HG03457 (cell line): ENCODE measurements at regions not wholly inside any gene's neighbourhood (a gene's known extent, or its start where the extent isn't known, plus 50 kb on each side); places are given as distances from the start of the nearest gene placed in this dataset.

Experiments
- ATAC-seq: cut with Tn5 transposase; IDR thresholded peaks from one replicate; pipeline ENCODE4 v1.9.1; 2021; ENCODE audit warnings: moderate number of reproducible peaks; ENCODE audit not compliant: unreplicated experiment

DNA sequence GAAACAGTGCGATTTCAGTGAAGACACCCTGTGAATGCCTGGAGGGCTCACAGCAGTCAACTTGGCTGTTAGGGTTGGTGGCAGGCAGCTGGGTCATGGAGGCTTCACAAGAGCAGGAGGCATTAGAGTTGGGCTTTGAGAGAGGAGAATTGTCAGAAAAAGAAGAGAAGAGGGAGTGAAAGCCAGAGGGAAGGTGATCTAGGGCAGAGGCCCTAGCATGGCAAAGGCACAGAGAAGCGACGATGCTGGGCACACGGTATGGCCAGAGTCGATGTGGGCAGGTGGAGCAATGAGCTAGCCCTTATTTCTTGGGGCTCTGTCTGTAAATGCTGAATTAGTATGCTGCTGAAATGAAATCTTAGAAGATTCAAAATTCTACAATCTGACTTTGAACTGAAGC is 52.6 kb upstream of the OLFM4 start:
- ATAC-seq: no peak

DNA sequence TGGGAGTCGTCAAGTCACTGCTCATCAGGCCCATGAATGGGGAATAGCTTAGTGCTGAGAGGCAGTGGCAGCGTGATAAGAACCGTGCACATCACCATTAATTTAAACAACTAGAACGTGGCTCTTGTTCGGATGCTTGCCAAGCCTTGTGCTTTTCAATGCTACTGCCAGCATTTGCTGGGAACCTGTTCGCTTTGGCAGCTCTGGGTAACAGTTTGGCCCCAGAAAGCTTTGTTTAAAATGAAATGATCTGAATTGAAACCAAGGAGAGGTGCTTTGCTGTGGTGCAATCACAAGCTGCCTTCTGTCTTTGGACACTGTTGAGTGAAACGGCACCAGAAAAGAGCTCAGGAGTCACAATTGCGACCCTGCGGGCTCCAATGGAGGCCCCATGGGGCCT is 53.5 kb upstream of the OLFM4 start:
- no peak for ATAC-seq

- ATAC-seq: no peak
Measured at GRCh38 chr13:52974711-52975110, 53.9 kb upstream of the OLFM4 start.

- ATAC-seq: no peak
Measured at GRCh38 chr13:52969373-52969772, 59.2 kb upstream of the OLFM4 start.

GRCh38 chr13:52968074-52968700 is 60.4 kb upstream of the OLFM4 start:
- peak; percentile 98 for ATAC-seq

DNA sequence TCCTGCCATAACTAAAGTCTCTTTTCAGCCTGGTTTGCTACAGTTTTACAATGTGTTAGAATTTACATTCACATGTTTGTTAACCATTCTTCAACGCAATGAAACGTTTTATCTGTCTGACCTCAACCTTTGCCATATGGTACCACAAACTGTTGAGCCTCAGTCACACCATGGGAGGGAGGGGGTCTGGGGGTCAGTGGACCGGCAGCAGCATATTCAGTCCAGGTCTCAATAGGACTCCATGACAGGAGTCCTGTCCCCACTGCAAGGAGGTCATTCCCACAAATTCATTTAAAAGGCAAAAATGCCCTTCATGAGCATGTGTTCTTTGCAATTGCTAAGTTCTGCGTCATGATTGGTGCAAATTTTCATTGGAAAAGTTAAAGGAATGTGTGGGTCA is 66.6 kb upstream of the OLFM4 start:
- ATAC-seq: no peak

DNA sequence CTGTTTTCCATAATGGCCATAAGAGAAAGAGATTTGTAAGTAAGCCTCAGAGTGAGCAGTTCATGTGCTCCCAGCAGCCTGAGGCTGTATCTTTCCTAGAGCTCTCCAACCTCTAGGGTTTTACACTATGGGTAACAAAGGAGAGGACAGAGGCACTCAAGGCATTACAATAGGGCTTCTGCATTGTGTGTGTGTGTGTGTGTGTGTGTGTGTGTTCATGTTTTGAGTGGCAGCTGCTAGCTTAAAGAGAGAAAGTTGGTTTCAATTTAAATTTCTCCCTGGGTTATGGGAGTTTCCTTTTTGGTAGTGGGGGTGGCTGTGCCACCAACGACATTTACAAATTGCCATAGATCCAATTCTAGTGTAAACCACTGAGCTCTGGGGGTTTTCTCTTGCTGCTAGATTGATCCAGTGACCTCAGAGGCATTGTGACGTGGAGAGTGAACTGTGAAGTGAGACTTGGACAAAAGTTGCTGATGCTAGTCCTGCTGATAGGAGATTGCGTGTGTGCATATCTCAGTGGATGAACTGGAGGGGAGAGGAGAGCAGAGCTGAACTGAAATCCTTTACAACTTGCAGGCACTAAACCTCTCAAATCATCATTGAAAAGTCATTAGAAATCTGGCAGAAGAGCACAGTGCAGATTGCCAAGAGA is 67.2 kb upstream of the OLFM4 start:
- ATAC-seq: no peak

- ATAC-seq: no peak
Measured at GRCh38 chr13:52955472-52955874, 73.1 kb upstream of the OLFM4 start.

DNA sequence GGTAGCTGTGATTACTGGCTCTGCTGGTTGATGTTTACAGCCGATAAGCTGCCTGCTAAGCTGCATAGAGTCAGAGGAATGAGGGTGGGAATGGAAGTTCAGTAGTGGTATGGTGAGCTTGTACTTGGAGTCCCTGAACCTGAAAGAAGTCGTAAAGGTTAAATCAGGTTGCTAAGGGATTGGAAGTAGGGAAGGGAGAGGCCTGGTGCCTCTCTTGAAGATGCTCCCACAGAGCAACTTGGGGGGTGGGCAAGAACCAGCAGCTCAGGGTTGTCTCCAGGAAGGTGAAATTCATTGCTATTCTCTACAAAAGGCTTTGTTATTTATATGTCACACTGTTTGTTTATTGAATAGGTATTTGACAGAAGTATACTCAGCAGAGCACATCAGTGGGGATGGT is 73.8 kb upstream of the OLFM4 start:
- ATAC-seq: no peak

- ATAC-seq: no peak
Measured at GRCh38 chr13:52950436-52950956, 78.1 kb upstream of the OLFM4 start.

DNA sequence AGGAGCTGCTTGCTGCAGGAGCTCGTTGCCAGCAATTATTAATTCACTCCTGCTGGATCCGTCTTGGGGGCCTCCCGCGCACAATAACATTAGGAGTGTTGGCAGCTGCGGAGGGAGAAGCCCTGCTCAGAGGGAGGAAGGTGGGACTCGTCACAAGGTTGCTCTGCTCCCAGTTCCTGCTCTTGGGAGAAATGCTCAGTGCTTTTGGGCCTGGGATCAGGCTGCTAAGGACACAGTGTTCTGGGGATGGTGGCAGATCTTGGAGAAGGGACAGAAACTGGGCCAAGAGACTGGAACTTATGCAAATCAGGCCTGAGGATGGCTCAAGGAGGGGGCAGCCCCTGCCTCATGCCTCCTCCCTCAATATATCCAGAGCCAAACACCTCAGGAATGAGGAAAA is 78.9 kb upstream of the OLFM4 start:
- ATAC-seq: no peak

- no peak for ATAC-seq
Measured at GRCh38 chr13:52949044-52949443, 79.6 kb upstream of the OLFM4 start.

- no peak for ATAC-seq
Measured at GRCh38 chr13:52947921-52948373, 80.7 kb upstream of the OLFM4 start.

DNA sequence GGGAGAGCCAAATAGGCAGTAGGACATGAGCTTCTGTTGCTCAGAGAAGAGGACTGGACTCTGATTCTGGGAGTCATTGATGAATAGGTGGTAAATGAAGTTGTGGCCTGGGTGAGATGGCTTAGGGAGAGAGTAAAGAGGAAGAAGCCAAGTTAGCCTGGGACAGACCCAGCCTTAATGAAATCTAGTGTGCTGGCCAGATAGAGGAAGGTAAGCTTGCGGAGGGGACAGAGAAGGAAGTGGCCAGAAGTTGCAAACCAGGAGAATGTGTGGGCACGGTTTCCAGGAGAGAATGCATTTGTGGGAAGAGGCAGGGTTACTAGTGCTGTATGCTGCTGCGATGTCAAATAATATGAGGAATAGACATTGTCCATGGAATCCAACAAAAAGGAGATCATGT is 83.3 kb upstream of the OLFM4 start:
- ATAC-seq: no peak

DNA sequence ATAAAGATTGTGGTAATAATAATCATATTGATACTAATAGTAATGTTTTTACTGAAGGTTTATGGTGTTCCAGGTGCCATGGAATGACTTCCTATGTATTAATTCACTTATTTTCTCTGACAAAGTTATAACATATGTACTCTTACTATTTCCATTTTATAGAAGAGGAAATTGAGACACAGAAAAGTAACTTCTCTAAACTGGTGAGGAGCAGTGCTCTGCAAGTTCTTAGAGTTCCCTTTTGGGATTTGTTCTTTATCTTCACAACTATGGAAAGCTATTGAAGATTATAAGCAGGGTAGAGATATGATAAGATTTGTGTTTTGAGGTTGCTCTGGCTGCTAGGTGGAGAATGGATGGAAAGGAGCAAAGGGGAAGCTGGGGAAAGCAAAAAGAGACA is 83.9 kb upstream of the OLFM4 start:
- ATAC-seq: no peak

DNA sequence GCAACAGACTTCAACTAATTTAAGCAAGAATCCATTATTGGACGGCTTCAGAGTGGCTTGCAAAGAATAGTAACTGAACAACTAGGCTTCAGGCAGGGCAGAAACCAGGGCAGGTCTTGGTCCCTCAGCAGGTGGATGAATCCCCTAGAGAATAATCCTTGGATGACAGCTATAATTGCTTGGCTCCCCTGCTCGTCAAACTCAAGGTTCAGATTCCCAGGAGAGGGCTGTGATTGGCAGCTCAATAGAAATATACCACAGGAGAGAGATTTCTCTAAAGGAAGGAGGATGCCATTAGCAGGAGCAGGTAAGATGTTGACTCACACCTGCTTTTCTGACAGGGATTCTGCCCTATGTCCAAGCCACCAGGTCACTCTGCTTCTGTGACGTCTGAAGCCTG is 89.6 kb upstream of the PCDH8 start:
- ATAC-seq: no peak

GRCh38 chr13:52936806-52937205 is 88.4 kb upstream of the PCDH8 start:
- ATAC-seq: no peak

DNA sequence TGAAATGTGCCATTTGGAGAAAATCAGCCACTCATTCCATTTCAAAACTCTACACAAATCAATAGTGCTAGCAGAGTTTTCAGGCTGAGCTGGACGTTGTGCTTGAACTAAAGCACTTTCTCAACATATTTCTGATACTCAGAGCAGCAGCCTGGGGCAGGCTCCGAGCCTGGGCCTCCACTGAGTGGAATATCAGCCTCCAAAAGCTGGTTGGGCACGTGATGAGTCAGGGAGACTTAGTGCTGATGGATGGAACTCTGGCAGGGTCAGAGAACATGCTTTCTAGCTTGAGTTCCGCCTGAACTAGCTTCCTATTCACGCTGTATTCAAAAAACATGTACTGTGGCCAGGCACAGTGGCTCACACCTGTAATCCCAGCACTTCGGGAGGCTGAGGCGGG is 85.8 kb upstream of the PCDH8 start:
- ATAC-seq: no peak

DNA sequence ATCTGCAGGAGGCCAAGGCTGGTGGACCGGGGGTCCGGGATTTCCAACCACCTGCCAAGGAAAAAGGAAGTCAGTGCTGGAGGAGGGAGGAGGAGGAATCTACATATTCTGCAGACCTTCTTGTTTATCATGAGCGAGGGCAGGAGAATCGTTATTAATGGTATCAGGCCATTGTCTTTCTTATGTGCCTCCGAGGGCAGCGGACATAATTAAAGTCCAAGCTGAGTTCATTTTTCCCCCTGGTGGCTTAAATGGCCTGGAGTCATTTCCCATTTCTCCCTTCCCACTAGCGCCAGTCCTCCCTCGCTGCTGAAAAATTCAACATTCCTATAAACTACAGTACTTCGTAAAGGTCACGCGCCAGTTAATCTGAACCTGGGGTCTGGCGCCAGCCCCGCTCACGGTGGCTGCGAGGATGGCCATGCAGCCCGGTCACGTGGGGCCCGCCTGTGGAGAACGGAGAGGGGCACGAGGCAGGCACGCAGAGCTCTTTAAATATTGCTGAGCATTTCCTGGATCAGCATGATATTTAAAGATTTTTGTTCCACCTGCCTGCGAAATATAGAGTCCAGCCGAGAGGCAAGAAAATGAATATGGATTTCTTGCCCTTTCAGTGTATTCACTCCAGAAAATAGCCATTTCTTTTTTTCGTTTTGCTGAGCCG is 85.2 kb upstream of the PCDH8 start:
- no peak for ATAC-seq

GRCh38 chr13:52933099-52933498 is 84.7 kb upstream of the PCDH8 start:
- no peak for ATAC-seq

DNA sequence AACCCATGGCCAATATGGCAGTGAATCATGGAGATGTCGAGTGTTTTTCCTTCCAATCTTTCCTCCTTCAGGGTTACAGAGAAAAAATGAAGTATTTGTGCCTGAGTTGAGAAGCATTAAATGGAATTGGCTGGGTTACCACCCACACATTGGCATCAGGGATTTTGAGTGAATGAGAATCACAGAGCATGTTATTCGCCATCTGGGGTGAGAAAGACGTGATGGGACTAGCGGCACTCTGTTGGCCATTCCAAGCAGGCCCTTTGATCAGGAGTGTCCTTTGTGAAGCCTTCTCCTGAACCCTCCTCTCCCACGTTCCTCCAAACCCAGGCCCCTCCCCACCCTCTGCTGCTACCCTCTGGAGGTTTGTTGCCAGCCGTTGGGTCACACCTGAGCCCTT is 84.2 kb upstream of the PCDH8 start:
- no peak for ATAC-seq
